HepG2 (cell line): ENCODE measurements at regions not wholly inside any gene's neighbourhood (a gene's known extent, or its start where the extent isn't known, plus 50 kb on each side); places are given as distances from the start of the nearest gene placed in this dataset.

Source experiments
- ATAC-seq: fragments of 200-7000 bp; cut with Tn5 transposase; 3 replicates; pipeline ENCODE4 v1.9.1; 2020; ENCODE audit warnings: mild to moderate bottlenecking, moderate library complexity
- BruUV-seq: library from RNA; stranded (reverse); fragments of 400-500 nt; replicated peaks from 2 replicates; lab custom pipeline; 2021; lab: Mats Ljungman, UMichigan
- CTCF ChIA-PET: fragments of 300-600 bp; formaldehyde crosslinking; extraction: SDS; loops from one replicate; lab custom pipeline; 2021; ENCODE audit warnings: low total read pairs, inconsistent platforms, low intra/inter-chr PET ratio; lab: Yijun Ruan, JAX
- POLR2A ChIA-PET: fragments of 350-600 bp; sonication (Branson Sonifier 250); formaldehyde crosslinking; loops from one replicate; lab custom pipeline; 2020; ENCODE audit warnings: antibody characterized with exemption, inconsistent platforms; lab: Yijun Ruan, JAX
- DNase-seq: peaks from one replicate; pipeline ENCODE4 v3.0.0-alpha.2; 2015; ENCODE audit warnings: low spot score
- FAIRE-seq: peaks from 3 replicates; lab custom pipeline; 2011; peaks lifted over from hg19 to GRCh38; lab: Jason Lieb, UNC
- H2AFZ ChIP-seq: one replicate; pipeline ENCODE4 v1.6.1; 2011; ENCODE audit warnings: low read length, inconsistent platforms
- H3K27ac ChIP-seq: fragments of 300-600 bp; 3 replicates; pipeline ENCODE4 v1.8.0; 2011; ENCODE audit warnings: mixed run types, mild to moderate bottlenecking, mixed read lengths, low read length, inconsistent platforms; ENCODE audit not compliant: insufficient read depth; ENCODE audit errors: extremely low read length
- H3K27me3 ChIP-seq, 2 experiments: fragments of 200-600 bp in 1 of 2; 2 replicates in 1 of 2; 3 replicates in 1 of 2; pipeline versions ENCODE4 v1.6.0 to v1.8.0; 2011; ENCODE audit warnings: low read length in 2 of 2, mild to moderate bottlenecking in 2 of 2, moderate library complexity in 2 of 2, inconsistent platforms in 1 of 2; ENCODE audit not compliant: insufficient read depth in 2 of 2, control insufficient read depth in 1 of 2
- H3K36me3 ChIP-seq, 2 experiments: fragments of 200-600 bp in 1 of 2; replicated peaks in 1 of 2; 2 replicates in 1 of 2; 3 replicates in 1 of 2; pipeline versions ENCODE4 v1.5.1 to v1.8.0; 2011; ENCODE audit warnings: low read length in 2 of 2, inconsistent platforms in 1 of 2; ENCODE audit not compliant: insufficient read depth in 2 of 2, control insufficient read depth in 1 of 2
- H3K4me1 ChIP-seq: 2 replicates; pipeline ENCODE4 v1.5.1; 2012; ENCODE audit warnings: low read length, inconsistent platforms; ENCODE audit not compliant: insufficient read depth
- H3K4me2 ChIP-seq: 2 replicates; pipeline ENCODE4 v1.6.0; 2011; ENCODE audit warnings: low read depth, low read length, inconsistent platforms
- H3K4me3 ChIP-seq, 3 experiments: fragments of 200-600 bp in 1 of 3; sonication (generic), shearing (Covaris generic) in 1 of 3; replicated peaks in 1 of 3; 2 replicates each; pipeline ENCODE4 v1.5.1; 2011 to 2016; ENCODE audit warnings: low read length in 3 of 3, inconsistent platforms in 2 of 3, low read depth in 2 of 3, mild to moderate bottlenecking in 2 of 3, control low read depth in 1 of 3, mixed read lengths in 1 of 3; ENCODE audit not compliant: insufficient read depth in 1 of 3
- H3K79me2 ChIP-seq: one replicate; pipeline ENCODE4 v1.6.1; 2011; ENCODE audit warnings: low read length, inconsistent platforms; ENCODE audit not compliant: insufficient read depth
- H3K9ac ChIP-seq: 2 replicates; pipeline ENCODE4 v1.6.0; 2011; ENCODE audit warnings: mild to moderate bottlenecking, low read depth, low read length, inconsistent platforms; ENCODE audit not compliant: insufficient read depth
- H3K9me3 ChIP-seq: 2 replicates; pipeline ENCODE4 v1.5.1; 2012; ENCODE audit warnings: mild to moderate bottlenecking, low read length
- H4K20me1 ChIP-seq: 2 replicates; pipeline ENCODE4 v1.6.0; 2011; ENCODE audit warnings: inconsistent platforms, mild to moderate bottlenecking, low read length, moderate library complexity; ENCODE audit not compliant: insufficient read depth
- CC2D1A ChIP-seq: sonication (generic); formaldehyde crosslinking; IDR thresholded peaks from 2 replicates; pipeline ENCODE4 v1.8.1; 2023; ENCODE audit warnings: mild to moderate bottlenecking, missing genetic modification reagents
- FOXK1 ChIP-seq: sonication (generic); formaldehyde crosslinking; IDR thresholded peaks from 2 replicates; pipeline ENCODE4 v1.4.0; 2020; ENCODE audit warnings: low read depth, missing genetic modification reagents, borderline replicate concordance
- HMGXB4 ChIP-seq, 2 experiments: sonication (generic) in 1 of 2; formaldehyde crosslinking in 1 of 2; IDR thresholded peaks; 2 replicates each; pipeline versions ENCODE4 v1.4.0 to v1.6.1; 2018 to 2020; ENCODE audit warnings: missing genetic modification reagents in 2 of 2, borderline replicate concordance in 1 of 2, low read depth in 1 of 2, mild to moderate bottlenecking in 1 of 2, missing biosample characterization in 1 of 2
- MAF1 ChIP-seq: sonication (generic); formaldehyde crosslinking; IDR thresholded peaks from 2 replicates; pipeline ENCODE4 v1.5.0; 2020; ENCODE audit warnings: missing genetic modification reagents, borderline replicate concordance
- MAFF ChIP-seq: IDR thresholded peaks from 2 replicates; pipeline ENCODE4 v1.6.1; 2011; ENCODE audit warnings: low read depth, low read length, improper control_type of control experiment
- MED13 ChIP-seq: sonication (generic); formaldehyde crosslinking; IDR thresholded peaks from 2 replicates; pipeline ENCODE4 v1.5.0; 2020; ENCODE audit warnings: missing genetic modification reagents
- MIER3 ChIP-seq: IDR thresholded peaks from 2 replicates; pipeline ENCODE4 v1.6.1; 2016; ENCODE audit warnings: missing compliant biosample characterization, borderline replicate concordance
- POGZ ChIP-seq: sonication (generic); formaldehyde crosslinking; IDR thresholded peaks from 2 replicates; pipeline ENCODE4 v1.4.0; 2020; ENCODE audit warnings: mild to moderate bottlenecking, missing genetic modification reagents
- RORA ChIP-seq: sonication (generic); formaldehyde crosslinking; IDR thresholded peaks from 2 replicates; pipeline ENCODE4 v1.5.0; 2020; ENCODE audit warnings: mild to moderate bottlenecking, missing genetic modification reagents, moderate library complexity
- SPEN ChIP-seq: sonication (generic); formaldehyde crosslinking; IDR thresholded peaks from 2 replicates; pipeline ENCODE4 v1.5.1; 2020; ENCODE audit warnings: low read depth, mild to moderate bottlenecking, missing genetic modification reagents
- ZNF205 ChIP-seq: IDR thresholded peaks from 2 replicates; pipeline ENCODE4 v1.6.1; 2018; ENCODE audit warnings: missing biosample characterization, missing genetic modification reagents
- ZNF263 ChIP-seq: sonication (generic); formaldehyde crosslinking; IDR thresholded peaks from 2 replicates; pipeline ENCODE4 v1.4.0; 2020; ENCODE audit warnings: missing genetic modification reagents
- ZNF329 ChIP-seq: sonication (generic); formaldehyde crosslinking; IDR thresholded peaks from 2 replicates; pipeline ENCODE4 v1.9.0; 2021; ENCODE audit warnings: low read depth, mild to moderate bottlenecking, missing genetic modification reagents
- ZNF496 ChIP-seq: sonication (generic); formaldehyde crosslinking; IDR thresholded peaks from 2 replicates; pipeline ENCODE4 v1.8.1; 2023; ENCODE audit warnings: mild to moderate bottlenecking, moderate library complexity, missing genetic modification reagents; ENCODE audit not compliant: insufficient replicate concordance
- WGBS: methylation state at CpG from one replicate; pipeline ENCODE4 v1.1.6; 2017; ENCODE audit warnings: low lambda C conversion rate; 5-methylcytosine and 5-hydroxymethylcytosine counted together
- in situ Hi-C: cut with HindIII; loops from 2 replicates; pipeline ENCODE4 v1.10.0; 2017; ENCODE audit warnings: low pct_unique_long_range_greater_than_20kb; ENCODE audit not compliant: extremely low pct_ligation_motif_present
- intact Hi-C: fragments of 100-400 bp; cut with micrococcal nuclease; formaldehyde crosslinking; loops from one replicate; pipeline ENCODE4 v1.10.0; 2022; ENCODE audit not compliant: unreplicated experiment
- TF ChIP-seq, protein P1 (sequence below): sonication (generic); formaldehyde crosslinking; conservative IDR thresholded peaks from 2 replicates; pipeline ENCODE4 v1.8.0; 2022; ENCODE audit warnings: missing genetic modification reagents
- TF ChIP-seq, protein P2 (sequence below): IDR thresholded peaks from 2 replicates; pipeline ENCODE4 v1.6.1; 2016; ENCODE audit warnings: control low read depth
- TF ChIP-seq, protein P3 (sequence below): sonication (generic); formaldehyde crosslinking; IDR thresholded peaks from 2 replicates; pipeline ENCODE4 v1.4.0; 2020; ENCODE audit warnings: missing genetic modification reagents, low read depth, mild to moderate bottlenecking, borderline replicate concordance
- TF ChIP-seq, protein P4 (sequence below): sonication (generic); formaldehyde crosslinking; conservative IDR thresholded peaks from 2 replicates; pipeline ENCODE4 v1.8.0; 2022; ENCODE audit warnings: mild to moderate bottlenecking, moderate library complexity, missing genetic modification reagents

DNA sequence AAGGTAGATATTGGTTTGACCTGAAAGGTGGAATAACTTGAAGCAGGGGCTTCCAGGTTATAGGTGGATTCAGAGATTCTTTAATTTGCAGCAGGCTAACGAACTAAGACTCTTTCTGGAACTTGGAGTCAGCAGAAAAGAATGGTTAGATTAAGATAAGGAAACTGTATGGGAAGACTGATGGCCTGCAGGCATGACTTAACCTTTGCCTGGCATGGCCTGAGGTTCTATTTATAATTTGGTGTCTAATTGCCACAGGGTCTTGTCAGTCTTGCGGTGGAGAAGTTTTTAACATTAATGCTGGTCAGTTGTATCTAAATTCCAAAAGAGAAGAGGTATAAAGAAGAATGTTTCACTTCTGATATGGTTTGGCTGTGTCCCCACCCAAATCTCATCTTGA lies 110.3 kb upstream of the VCX3A start:
- Histone ChIP-seq H3K9ac (no peak overlapping the region), H3K27me3 (no peaks in the 10 kb centered on the region), H2AFZ (no peak overlapping the region), H3K4me1 (no peaks in the 10 kb centered on the region), H3K79me2 (no peaks in the 10 kb centered on the region), H3K27ac (no peak overlapping the region), H4K20me1 (no peaks in the 10 kb centered on the region), H3K9me3 (no peaks in the 10 kb centered on the region; the same call in 1 of the 2 replicates), H3K4me3 (no peak overlapping the region), H3K36me3 (no peaks in the 10 kb centered on the region), H3K4me2 (no peak overlapping the region)
- no peak for ATAC-seq
- intact Hi-C loops (no loop called here), in situ Hi-C loops (no loop called here)
- POLR2A ChIA-PET = no interaction called here
- 0% methylated on average over 2 of the region's 2 CpGs for WGBS
- FAIRE-seq = no peak
- no peak for DNase-seq
- CTCF ChIA-PET = no interaction called here
- no TSS peak for BruUV-seq
- TF ChIP-seq ZNF329 (no peak), ZNF205 (CRISPR knock-in tag) (no peak), MAFF (no peak), MED13 (CRISPR knock-in tag) (no peak), ZNF263 (no peak), RORA (no peak), CC2D1A (no peak), SPEN (CRISPR knock-in tag) (no peak), MAF1 (no peak), MIER3 (no peak), FOXK1 (CRISPR knock-in tag) (no peak), ZNF496 (CRISPR knock-in tag) (no peak), HMGXB4 (CRISPR knock-in tag; IDR thresholded peaks at IDR 0.05; ENCODE audit: borderline replicate concordance in 1 of 2, low read depth in 1 of 2) (no peak), POGZ (CRISPR knock-in tag) (no peak)
- TF ChIP-seq, protein P1, sequence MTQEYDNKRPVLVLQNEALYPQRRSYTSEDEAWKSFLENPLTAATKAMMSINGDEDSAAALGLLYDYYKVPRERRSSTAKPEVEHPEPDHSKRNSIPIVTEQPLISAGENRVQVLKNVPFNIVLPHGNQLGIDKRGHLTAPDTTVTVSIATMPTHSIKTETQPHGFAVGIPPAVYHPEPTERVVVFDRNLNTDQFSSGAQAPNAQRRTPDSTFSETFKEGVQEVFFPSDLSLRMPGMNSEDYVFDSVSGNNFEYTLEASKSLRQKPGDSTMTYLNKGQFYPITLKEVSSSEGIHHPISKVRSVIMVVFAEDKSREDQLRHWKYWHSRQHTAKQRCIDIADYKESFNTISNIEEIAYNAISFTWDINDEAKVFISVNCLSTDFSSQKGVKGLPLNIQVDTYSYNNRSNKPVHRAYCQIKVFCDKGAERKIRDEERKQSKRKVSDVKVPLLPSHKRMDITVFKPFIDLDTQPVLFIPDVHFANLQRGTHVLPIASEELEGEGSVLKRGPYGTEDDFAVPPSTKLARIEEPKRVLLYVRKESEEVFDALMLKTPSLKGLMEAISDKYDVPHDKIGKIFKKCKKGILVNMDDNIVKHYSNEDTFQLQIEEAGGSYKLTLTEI (CRISPR knock-in tag) = no peak
- TF ChIP-seq, protein P2, sequence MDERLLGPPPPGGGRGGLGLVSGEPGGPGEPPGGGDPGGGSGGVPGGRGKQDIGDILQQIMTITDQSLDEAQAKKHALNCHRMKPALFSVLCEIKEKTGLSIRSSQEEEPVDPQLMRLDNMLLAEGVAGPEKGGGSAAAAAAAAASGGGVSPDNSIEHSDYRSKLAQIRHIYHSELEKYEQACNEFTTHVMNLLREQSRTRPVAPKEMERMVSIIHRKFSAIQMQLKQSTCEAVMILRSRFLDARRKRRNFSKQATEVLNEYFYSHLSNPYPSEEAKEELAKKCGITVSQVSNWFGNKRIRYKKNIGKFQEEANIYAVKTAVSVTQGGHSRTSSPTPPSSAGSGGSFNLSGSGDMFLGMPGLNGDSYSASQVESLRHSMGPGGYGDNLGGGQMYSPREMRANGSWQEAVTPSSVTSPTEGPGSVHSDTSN = no peak
- TF ChIP-seq, protein P3, sequence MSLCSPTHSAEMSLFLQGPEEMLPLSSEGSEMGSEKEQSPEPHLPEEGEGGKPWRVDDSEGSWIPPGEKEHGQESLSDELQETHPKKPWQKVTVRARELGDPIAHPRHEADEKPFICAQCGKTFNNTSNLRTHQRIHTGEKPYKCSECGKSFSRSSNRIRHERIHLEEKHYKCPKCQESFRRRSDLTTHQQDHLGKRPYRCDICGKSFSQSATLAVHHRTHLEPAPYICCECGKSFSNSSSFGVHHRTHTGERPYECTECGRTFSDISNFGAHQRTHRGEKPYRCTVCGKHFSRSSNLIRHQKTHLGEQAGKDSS = no peak
- TF ChIP-seq, protein P4, sequence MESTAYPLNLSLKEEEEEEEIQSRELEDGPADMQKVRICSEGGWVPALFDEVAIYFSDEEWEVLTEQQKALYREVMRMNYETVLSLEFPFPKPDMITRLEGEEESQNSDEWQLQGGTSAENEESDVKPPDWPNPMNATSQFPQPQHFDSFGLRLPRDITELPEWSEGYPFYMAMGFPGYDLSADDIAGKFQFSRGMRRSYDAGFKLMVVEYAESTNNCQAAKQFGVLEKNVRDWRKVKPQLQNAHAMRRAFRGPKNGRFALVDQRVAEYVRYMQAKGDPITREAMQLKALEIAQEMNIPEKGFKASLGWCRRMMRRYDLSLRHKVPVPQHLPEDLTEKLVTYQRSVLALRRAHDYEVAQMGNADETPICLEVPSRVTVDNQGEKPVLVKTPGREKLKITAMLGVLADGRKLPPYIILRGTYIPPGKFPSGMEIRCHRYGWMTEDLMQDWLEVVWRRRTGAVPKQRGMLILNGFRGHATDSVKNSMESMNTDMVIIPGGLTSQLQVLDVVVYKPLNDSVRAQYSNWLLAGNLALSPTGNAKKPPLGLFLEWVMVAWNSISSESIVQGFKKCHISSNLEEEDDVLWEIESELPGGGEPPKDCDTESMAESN (CRISPR knock-in tag) = no peak
